T-helper 2 cell (primary cell): ENCODE measurements at regions not wholly inside any gene's neighbourhood (a gene's known extent, or its start where the extent isn't known, plus 50 kb on each side); places are given as distances from the start of the nearest gene placed in this dataset.

Source experiments
- DNase-seq, 5 experiments: peaks; one replicate each; pipeline versions ENCODE4 v3.0.0 to v3.0.0-alpha.2; 2012 to 2022

DNA sequence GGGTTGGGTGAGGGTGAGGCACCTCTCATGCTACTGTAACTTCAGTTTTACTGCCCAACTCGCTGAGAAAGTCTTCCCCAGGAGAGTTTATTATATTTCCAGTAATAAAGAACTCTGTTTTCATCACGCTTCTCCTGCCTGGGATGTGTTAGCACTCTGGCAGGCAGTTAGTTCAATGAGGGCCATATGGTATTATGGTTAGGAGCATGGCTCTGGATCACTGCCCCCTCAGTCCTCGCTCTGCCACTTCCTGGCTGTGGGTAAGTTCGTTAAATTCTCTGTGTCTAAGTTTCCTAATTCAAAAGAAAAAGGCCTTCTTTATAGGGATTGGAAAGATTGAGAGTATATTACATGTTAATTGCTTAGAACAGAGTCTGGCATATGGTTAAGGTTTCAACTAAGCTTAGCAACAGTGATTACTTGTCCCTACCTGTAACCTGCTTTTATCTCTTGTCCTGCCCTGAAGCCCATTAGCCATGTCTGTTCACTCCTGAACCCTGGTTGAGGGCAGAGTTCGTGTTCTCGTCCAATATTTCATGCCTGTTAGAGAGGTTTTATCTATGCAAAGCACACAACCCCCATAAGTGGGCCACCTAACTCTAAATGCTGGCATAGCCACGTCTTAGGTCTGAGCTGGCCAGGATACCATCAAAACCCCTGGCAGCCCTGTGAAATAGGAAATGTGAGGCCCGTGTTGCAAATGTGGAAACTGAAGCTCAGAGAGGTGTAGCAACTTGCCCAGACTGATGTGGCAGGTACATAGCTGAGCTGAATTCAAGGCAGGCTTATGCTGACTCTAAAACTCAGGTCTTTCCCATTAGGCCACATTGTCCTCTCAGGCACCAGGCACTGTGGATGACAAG is 342.5 kb upstream of the JARID2 start:
- no peak for DNase-seq

DNA sequence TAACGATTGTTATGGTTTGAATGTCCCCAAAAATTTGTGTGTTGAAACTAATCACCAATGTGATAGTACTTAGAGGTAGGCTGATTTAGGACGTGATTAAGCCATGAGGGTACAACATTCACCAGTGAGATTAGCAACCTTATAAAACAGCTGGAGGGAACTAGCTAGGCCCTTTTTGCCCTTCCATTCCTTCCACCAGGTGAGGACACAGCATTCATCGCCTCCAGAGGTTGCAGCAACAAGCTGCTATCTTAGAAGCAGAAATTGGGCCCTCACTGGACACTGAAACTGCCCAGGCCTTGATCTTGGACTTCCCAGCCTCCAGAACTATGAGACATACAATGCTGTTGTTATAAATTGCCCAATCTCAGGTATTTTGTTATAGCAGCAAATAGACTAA is 340.7 kb upstream of the JARID2 start:
- DNase-seq = no peak

DNA sequence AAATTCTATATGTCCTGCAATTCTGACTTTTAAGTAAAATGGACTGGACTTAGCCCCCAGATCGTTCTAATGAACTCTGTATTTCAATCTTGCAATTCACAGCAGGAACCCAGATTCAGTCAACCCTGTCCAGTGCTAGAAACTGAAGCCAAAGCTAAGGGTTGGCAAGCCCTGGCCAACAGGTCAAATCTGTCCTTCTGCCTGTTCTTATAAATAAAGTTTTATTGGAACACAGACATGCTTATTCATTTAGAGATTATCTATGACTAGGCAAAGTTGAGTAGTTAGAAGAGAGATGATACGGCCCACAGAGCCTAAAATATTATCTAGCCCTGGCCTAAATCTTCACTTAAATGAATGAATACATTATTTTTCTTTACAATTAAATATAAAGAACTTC is 339.2 kb upstream of the JARID2 start:
- DNase-seq = no peak

DNA sequence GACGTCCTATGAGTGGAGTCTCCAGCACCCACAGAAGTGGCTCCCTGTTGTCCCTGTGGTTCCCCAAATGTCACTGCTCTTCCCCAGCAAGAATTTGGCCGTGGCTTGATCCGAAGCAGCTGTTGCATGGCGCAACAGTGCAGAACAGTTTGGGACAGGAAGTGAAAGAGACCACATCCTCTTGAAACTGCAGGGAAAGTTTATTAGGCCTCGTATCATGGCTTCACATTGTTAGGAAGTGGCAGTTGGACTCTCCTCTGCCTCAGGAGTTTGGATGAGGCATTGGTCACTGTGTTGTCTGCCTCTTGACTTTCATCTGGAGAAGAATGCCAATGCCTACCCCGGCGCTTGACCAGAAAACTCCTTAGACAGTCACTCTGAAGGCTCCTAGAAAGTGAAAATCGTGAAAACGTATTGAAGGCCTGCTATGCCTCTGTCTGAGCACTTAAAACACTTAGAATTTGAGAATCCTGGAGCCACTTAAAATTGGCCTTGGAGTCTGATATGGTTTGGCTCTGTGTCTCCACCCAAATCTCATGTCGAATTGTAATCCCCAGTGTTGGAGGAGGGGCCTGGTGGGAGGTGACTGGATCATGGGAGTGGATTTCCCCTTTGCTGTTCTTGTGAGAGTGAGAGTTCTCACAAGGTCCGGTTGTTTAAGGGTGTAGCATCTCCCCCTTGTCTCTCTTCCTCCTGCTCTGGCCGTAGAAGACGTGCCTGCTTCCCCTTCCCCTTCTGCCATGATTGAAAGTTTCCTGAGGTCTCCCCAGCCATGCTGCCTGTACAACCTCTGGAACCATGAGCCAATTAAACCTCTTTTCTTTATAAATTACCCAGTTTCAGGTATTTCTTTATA is 334.9 kb upstream of the JARID2 start:
- DNase-seq = peak in 2 of 5 experiments; percentile 1 to 82

DNA sequence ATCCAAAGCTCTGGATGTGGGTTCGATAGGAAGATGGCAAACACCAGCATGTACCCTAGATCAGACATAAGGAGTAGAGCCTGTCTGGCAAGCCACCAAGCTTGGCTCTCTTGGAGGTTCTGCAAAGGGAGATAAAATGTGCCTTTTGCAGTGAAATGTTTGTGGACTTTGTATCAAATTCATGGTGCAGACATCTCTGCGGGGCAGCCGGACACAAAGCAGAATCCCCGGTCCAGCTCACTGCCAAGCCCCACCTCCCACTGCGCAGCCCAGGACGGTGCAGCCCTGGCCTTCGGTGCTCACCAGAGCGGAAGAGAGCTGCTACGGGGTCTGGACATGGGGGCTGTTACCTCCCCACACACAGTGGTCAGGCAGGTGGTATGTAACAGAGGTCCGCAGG is 333.6 kb upstream of the JARID2 start:
- DNase-seq = no peak

DNA sequence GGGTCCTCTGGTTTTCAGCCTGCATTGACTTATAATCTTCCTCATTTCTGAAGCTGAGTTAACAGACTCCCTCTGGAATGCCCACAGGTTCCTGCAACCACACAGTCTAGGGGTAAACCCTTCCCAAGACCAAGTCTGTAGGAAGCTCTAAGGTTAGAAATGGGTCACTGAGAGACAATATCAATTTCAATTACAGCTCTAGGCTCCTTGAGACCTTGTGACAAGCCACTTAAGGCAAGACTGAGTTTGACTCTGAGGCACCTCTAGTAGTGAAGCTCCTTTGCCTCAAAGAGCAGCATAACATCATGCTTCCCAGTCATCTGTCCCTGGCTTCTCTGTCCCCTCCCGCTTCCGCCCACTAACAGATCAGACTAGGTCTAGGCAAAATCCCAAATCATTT is 333.2 kb upstream of the JARID2 start:
- DNase-seq = no peak

DNA sequence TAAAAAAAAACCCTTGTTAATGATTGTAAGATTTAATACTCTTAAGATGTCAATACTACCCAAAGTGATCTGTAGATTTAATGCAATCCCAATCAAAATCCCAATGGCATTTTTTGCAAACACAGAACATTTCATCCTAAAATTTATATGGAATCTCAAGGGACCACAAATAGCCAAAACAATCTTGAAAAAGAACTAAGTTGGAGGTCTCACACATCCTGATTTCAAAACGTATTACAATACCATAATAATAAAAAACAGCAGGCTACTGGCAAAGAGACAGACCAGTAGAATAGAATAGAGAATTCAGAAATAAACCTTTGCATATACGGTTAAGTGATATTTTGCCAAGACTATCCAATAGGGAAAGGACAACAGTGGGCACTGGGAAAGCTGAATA is 331.9 kb upstream of the JARID2 start:
- DNase-seq = no peak

DNA sequence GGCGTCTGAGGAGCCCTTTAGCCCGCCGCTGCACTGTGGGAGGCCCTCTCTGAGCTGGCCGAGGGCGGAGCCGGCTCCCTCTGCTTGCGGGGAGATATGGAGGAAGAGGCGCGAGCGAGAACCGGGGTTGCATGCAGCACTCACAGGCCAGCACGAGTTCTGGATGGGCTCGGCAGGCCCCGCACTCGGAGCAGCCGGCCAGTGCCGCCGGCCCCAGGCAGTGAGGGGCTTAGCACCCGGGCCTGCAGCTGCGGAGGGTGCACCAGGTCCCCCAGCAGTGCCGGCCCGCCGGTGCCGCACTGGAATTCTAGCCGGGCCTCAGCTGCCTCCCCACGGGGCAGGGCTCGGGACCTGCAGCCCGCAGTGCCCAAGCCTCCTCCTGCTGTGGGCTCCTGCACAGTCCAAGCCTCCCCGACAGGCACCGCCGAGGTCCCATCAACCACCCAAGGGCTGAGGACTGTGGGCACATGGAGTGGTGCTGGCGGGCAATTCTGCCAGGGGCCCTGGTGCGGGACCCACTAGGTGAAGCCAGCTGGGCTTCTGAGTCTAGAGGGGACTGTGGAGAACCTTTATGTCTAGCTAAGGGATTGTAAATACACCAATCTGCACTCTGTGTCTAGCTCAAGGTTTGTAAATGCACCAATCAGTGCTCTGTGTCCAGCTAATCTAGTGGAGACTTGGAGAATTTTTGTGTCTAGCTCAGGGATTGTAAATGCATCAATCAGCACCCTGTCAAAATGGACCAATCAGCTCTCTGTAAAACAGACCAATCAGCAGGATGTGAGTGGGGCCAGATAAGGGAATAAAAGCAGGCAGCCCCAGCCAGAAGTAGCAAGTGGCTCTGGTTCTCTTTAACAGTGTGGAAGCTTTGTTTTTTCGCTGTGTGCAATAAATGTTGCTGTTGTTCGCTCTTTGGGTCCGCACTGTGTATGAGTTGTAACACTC is 329.7 kb upstream of the JARID2 start:
- no peak for DNase-seq

DNA sequence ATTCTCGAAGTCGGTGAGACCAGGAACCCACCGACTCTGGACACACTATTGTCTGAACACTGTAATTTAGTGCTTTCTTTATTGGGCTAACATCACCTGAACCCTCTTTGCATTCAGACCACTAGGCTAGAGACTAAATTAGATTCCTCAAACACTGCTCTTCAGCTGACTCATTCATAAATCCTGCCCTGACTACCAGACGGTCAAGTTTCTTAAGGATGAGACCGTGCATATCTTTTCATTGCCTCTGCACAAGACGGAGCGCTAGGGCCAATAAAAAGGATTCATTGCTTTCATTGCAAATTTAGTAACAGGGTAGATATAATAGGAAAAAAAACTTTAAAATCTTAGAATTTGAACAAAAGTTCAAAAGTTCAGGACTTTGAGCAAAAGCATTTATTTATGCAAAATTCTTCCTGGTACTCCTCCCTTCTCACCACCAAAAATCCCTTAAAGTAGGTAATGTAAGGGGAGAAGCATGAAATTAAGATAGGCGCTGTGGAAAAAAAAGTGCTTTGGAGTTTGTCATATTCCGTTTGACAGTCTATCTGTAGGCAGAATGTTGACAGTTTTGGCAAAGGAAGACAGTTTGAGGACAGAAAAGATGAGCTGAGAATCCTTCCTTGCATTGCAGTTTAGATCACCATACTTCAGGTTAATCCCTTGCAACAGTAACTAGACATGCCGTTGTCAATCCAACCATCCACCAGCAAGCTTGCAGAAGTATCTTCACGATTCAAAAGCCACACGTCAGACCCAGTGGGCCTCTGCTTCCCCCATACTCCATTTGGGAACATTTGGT is 328.6 kb upstream of the JARID2 start:
- no peak for DNase-seq

DNA sequence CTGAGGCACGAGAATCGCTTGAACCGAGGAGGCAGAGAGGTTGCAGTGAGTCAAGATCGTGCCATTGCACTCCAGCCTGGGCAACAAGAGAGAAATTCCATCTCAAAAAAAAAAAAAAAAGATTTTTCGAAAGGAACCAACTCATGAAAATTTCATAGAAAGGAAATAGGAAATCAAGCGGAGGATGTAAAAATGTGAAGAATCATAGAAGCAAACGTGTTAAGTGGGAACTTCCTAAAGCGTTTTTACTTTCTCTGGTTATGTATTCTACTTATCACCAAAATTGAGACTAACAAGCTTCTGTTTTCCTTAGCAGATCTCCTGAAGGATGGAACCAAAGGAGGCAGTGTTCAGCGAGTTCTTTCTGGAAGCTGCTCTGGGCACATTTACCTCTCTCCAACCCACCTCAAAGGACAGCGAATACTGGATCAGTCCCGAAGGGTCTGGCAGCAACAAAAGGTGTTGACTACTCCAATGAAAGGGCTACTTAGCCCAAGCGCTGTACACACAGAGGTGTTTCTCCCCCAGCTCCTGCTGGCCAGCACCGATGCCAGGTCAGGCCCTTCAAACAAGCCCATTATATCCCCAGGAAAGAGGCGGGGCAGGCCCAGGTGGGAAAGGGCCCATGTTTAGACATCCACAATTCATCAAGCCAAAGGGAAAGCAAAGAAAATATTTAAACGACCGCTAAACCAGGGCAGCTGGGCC is 327.5 kb upstream of the JARID2 start:
- no peak for DNase-seq

DNA sequence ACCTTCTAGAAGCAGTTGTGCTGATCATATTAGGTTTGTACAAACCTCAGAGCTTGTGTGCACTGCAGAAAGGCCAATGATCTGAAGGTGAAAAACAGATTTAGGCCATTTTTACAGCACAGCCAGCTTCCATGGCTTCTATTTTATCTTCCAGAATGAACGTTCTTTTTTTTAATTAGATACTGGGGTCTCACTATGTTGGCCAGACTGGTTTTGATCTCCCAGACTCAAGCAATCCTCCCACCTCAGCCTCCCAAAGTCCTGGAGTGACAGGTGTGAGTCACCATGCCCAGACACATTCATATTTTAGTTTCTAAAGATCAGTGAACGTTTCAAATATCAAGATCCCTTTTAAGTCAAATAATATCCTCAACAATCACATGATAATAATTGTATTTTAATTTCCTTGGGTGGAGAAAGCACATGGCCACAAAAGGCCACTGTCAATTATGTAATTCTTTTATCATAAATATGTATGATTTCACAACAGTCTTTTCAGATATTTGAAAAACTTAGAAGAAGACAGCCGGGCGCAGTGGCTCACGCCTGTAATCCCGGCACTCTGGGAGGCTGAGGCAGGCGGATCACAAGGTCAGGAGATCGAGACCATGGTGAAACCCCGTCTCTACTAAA is 326.7 kb upstream of the JARID2 start:
- DNase-seq = no peak

DNA sequence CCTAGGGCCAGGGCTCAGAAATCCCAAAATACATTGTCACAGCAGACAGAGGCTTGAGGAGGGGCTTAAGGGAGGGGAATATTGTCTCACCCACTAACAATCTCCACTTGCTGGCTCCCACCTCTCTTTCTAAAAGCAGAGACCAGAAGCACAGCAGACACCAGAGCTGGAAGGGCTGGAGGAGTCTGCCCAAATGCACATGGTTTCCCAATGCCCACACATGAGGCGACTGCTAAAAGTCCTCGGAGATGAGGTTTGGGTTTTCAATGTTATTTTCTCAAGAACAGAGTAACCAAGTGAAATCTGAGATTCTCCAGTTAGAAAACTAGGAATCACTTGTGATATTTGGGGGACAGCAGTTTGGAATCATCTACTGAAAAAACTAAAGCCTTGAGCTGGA is 325.6 kb upstream of the JARID2 start:
- no peak for DNase-seq

DNA sequence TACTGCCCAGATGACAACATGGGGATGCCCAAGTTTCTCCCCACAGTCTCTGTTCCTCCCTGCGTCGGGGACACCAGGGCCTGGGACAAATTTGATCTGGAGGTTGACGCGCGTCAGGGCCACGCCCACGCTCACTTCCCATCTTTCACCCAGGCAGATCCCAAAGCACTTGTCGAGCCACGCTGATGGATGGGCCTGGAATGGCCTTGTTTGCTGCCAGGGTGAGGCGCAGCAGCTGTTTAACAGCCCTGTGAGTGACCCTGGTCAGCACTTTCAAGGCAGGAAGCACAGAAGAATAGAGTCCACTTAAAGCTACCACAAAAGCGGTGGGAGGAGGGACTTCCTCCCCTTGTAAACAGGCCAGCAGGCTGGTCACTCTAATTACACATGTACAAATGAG is 324.7 kb upstream of the JARID2 start:
- no peak for DNase-seq

DNA sequence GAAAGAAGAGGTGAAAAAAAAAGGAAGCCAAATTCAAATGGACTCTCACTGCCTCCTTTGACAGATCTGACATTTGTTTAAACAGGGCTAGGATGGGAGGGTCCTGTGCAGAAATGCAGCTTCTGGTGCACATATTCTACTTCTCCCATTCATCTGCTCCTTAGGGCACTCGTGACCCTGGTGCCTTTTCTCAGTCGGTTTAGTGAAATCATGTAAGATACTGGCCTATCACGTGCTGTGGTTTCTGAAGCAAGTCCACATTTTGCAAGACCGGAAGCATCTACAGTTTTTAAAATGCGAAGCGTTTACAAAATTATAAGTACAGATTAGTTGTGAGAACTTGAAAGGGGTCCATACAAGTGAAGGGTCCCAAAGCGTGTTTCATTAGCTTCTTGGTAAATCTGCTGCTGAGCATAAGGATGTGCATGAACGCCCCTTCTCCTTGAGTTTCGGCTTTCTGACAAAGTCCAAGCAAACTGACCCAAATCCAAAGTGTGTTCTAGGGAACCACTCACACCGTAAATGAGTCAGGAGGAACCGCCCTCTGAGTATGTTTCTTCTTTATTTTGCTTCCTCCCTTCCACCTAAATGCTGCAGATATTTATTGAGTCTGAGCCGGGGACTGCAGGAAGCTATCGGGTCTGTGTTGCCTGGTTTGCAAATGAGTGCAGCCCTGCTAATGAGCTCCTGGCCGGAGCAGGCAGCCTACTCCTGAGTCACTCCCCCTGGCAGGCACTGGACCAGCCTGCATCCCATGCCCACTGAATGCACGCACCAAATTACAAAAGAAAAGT is 323.8 kb upstream of the JARID2 start:
- no peak for DNase-seq

DNA sequence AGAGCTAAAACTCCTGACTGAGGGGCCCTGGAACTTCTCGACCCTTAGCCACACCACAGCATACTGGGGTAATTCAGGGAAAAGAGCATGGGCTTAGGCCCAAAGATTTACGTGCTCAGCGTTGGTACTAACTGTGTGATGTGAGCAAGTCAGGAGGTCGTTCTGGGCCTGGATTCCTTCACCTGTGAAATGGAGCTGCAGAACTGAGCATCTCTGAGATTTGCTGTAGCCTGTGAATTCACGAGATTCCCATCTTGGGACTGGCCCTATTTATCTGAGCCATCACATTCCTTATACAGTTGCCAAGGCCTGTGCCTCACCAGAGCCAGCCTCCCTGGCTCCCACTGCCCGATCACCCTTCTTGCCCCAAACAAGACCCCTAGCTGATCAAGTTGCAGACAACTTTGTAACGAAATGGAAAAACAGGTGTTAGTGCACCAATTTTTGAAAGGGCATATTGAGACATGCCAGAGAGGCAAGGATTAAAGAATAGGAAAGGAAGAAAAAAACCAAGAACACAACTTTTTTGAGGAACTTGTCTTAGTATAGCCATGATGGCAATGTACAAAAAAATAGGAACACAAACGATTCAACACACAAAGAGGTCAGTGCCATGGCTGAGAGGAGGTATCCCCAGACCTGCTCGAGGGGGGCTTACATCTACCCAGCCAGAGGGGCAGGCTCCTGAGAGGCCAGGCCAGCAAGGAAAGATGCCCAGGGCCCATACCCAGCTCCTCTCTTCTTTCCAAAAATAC is 323.0 kb upstream of the JARID2 start:
- no peak for DNase-seq

DNA sequence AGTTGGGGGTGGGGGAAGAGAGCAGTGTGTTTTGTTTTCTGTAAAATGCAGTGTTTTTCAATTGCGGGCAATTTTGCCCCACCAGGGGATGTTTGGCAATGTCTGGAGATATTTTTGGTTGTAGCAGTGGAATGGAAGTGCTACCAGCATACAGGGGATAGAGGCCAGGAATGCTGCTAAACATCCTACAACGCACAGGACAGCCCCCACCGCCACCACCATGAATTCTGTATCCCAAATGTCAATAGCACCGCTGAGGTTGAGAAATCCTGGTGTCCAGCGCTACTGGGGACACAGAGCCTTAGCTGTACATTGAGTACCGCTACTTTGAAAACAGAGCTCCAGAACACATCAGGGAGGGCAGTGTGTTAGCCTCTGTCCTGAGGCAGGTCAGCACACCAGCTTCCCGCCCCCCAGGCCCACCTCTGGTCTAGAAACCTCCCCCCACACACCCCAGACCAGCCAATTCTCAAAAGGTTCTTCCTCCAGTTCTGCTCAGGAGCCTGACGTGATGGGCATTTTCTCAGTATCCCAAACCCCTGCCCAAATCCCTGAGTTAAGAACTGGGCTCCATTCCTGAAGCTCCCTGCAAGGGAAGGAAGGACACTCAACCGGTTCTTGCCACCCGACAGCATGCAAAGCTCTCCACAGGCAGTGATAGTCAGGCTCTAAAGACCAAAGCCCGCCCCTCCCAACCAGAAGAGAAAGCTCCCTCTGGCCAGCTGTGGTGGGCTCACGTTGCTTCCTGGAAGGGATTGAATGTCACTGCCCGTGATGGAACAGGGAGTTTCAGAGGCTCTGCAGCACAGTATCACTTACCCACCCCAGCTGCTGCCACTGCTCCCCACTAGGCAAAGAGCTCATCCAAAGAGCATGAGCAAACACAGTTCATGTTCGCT is 321.5 kb upstream of the JARID2 start:
- DNase-seq = no peak

DNA sequence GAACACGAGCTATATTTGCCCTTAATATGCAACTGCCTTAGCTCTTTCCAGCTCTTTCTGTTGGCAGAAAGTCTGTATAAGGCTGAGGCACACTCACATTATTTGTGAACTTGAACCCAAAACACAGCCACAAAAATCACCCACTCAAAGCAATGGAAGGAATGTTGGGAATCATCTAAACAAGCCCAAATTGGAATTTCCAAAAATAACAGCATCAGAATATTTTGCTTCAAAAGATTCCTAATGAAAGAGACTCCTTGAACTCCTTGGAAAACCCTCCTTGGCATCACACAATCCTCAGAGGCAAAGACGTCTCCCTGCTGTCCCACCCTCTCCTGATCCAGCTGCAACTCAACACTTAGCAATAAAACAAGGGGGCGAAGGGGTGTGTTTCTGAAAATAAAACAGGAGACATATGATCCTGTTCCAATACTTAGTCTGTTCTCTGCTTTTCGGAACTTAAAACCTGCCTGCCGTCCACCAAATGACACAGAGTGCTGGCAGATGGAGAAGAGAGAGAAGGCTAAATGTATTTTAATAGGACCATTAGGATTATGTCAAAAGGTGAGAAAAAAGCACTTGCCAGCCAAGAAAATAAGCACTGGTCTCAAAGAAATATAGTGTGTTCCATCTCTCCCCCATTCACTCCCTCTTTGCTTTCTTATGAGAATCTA is 320.7 kb upstream of the JARID2 start:
- no peak for DNase-seq

DNA sequence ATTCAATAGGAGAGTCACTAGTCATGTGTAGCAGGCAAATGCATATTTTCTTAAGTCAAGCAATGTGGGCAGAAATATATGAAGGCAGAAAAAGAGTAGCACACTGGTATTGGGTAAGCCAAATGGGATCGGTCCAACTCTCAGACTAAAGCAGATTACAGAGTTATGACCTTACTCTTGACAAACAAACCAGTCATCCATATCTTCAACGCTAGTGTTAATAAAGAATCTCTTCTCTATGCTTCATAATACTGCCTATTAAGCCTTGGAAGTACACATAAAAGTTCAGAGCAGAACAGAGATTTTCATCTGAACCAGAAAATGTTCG is 320.2 kb upstream of the JARID2 start:
- no peak for DNase-seq
